HEK293 (cell line): ENCODE measurements at regions not wholly inside any gene's neighbourhood (a gene's known extent, or its start where the extent isn't known, plus 50 kb on each side); places are given as distances from the start of the nearest gene placed in this dataset.

Experiments
- CTCF ChIA-PET: fragments of 350-600 bp; formaldehyde crosslinking; extraction: SDS; loops from one replicate; lab custom pipeline; 2021; ENCODE audit warnings: antibody characterized with exemption; lab: Yijun Ruan, JAX
- POLR2A ChIA-PET: fragments of 300-600 bp; formaldehyde crosslinking; extraction: SDS; loops from one replicate; lab custom pipeline; 2020; ENCODE audit warnings: antibody characterized with exemption, inconsistent platforms; lab: Yijun Ruan, JAX
- H3K27ac ChIP-seq: fragments of 200-500 bp; sonication (Bioruptor generic); 2 replicates; pipeline ENCODE4 v1.5.1; 2014; ENCODE audit warnings: low read depth, low read length, control low read depth, inconsistent platforms; ENCODE audit errors: extremely low read depth
- H3K36me3 ChIP-seq, 2 experiments: fragments of 200-500 bp in 1 of 2; sonication (Bioruptor generic) in 1 of 2; 1 replicate in 1 of 2; 2 replicates in 1 of 2; pipeline ENCODE4 v1.5.1; 2014 to 2017; ENCODE audit warnings: inconsistent platforms in 2 of 2, low read length in 2 of 2; ENCODE audit not compliant: control insufficient read depth in 2 of 2, insufficient read depth in 1 of 2
- H3K4me1 ChIP-seq: fragments of 200-500 bp; sonication (Bioruptor generic); 2 replicates; pipeline ENCODE4 v1.5.1; 2014; ENCODE audit warnings: mild to moderate bottlenecking, low read length, inconsistent platforms; ENCODE audit not compliant: control insufficient read depth, insufficient read depth
- H3K4me3 ChIP-seq: 2 replicates; pipeline ENCODE4 v1.5.1; 2011; ENCODE audit warnings: low read depth, mild to moderate bottlenecking, control low read depth, low read length, moderate library complexity
- H3K9me3 ChIP-seq: fragments of 200-500 bp; sonication (Bioruptor generic); 2 replicates; pipeline ENCODE4 v1.5.1; 2014; ENCODE audit warnings: low read depth, low read length, inconsistent platforms; ENCODE audit not compliant: control insufficient read depth, insufficient read depth
- BCL11A ChIP-seq: fragments of 450-650 bp; formaldehyde crosslinking; IDR thresholded peaks from 2 replicates; pipeline ENCODE4 v1.5.1; 2016; ENCODE audit warnings: low read depth, missing biosample characterization, missing genetic modification characterization
- GLI4 ChIP-seq: fragments of 450-650 bp; formaldehyde crosslinking; IDR thresholded peaks from 2 replicates; pipeline ENCODE4 v1.5.1; 2016; ENCODE audit warnings: missing biosample characterization, missing genetic modification characterization
- HOXD13 ChIP-seq: sonication (generic); formaldehyde crosslinking; IDR thresholded peaks from 2 replicates; pipeline ENCODE4 v1.8.0; 2022; ENCODE audit warnings: missing genetic modification reagents, borderline replicate concordance
- MYNN ChIP-seq: fragments of 450-650 bp; formaldehyde crosslinking; IDR thresholded peaks from 2 replicates; pipeline ENCODE4 v1.5.1; 2016; ENCODE audit warnings: missing biosample characterization, missing genetic modification characterization, borderline replicate concordance
- SALL2 ChIP-seq: fragments of 450-650 bp; formaldehyde crosslinking; IDR thresholded peaks from 2 replicates; pipeline ENCODE4 v1.5.0; 2017; ENCODE audit warnings: missing biosample characterization, mild to moderate bottlenecking, missing genetic modification characterization, borderline replicate concordance
- TRIM28 ChIP-seq: IDR thresholded peaks from 2 replicates; pipeline ENCODE4 v1.6.1; 2011; ENCODE audit warnings: low read length, control low read depth, borderline replicate concordance
- ZBTB17 ChIP-seq: fragments of 450-650 bp; formaldehyde crosslinking; IDR thresholded peaks from 2 replicates; pipeline ENCODE4 v1.5.1; 2016; ENCODE audit warnings: missing biosample characterization, missing genetic modification characterization
- ZFP41 ChIP-seq: fragments of 450-650 bp; formaldehyde crosslinking; IDR thresholded peaks from 2 replicates; pipeline ENCODE4 v1.5.1; 2016; ENCODE audit warnings: missing biosample characterization, missing genetic modification characterization, borderline replicate concordance
- ZNF184 ChIP-seq: fragments of 450-650 bp; IDR thresholded peaks from 2 replicates; pipeline ENCODE4 v1.5.1; 2018; ENCODE audit warnings: missing biosample characterization, mild to moderate bottlenecking, missing genetic modification characterization
- ZNF214 ChIP-seq: fragments of 450-650 bp; formaldehyde crosslinking; IDR thresholded peaks from 2 replicates; pipeline ENCODE4 v1.5.1; 2017; ENCODE audit warnings: missing biosample characterization, mild to moderate bottlenecking, missing genetic modification characterization, borderline replicate concordance
- ZNF24 ChIP-seq: fragments of 450-650 bp; formaldehyde crosslinking; IDR thresholded peaks from 2 replicates; pipeline ENCODE4 v1.5.1; 2016; ENCODE audit warnings: missing biosample characterization, missing genetic modification characterization
- ZNF48 ChIP-seq: fragments of 450-650 bp; formaldehyde crosslinking; IDR thresholded peaks from 2 replicates; pipeline ENCODE4 v1.5.1; 2016; ENCODE audit warnings: missing biosample characterization, missing genetic modification characterization
- ZNF548 ChIP-seq: fragments of 450-650 bp; formaldehyde crosslinking; IDR thresholded peaks from 2 replicates; pipeline ENCODE4 v1.5.1; 2016; ENCODE audit warnings: missing biosample characterization, missing genetic modification characterization
- ZNF555 ChIP-seq: fragments of 450-650 bp; formaldehyde crosslinking; conservative IDR thresholded peaks from 2 replicates; pipeline ENCODE4 v1.5.1; 2017; ENCODE audit warnings: missing biosample characterization, mild to moderate bottlenecking, missing genetic modification characterization, inconsistent platforms
- ZNF585B ChIP-seq: fragments of 450-650 bp; formaldehyde crosslinking; IDR thresholded peaks from 2 replicates; pipeline ENCODE4 v1.5.1; 2016; ENCODE audit warnings: missing biosample characterization, missing genetic modification characterization
- ZNF626 ChIP-seq: fragments of 450-650 bp; sonication (Bioruptor Pico); formaldehyde crosslinking; IDR thresholded peaks from 2 replicates; pipeline ENCODE4 v1.5.1; 2018; ENCODE audit warnings: missing biosample characterization, missing genetic modification characterization, inconsistent platforms
- ZNF777 ChIP-seq: fragments of 450-650 bp; formaldehyde crosslinking; IDR thresholded peaks from 2 replicates; pipeline ENCODE4 v1.5.1; 2017; ENCODE audit warnings: missing biosample characterization, missing genetic modification characterization, borderline replicate concordance
- ZNF791 ChIP-seq: fragments of 450-650 bp; formaldehyde crosslinking; IDR thresholded peaks from 2 replicates; pipeline ENCODE4 v1.5.1; 2016; ENCODE audit warnings: missing biosample characterization, missing genetic modification characterization
- ZNF830 ChIP-seq: fragments of 450-650 bp; IDR thresholded peaks from 2 replicates; pipeline ENCODE4 v1.5.0; 2018; ENCODE audit warnings: missing biosample characterization, missing genetic modification characterization, low read depth, mild to moderate bottlenecking, moderate library complexity
- TF ChIP-seq, protein P1 (sequence below): fragments of 450-650 bp; formaldehyde crosslinking; IDR thresholded peaks from 2 replicates; pipeline ENCODE4 v1.5.1; 2017; ENCODE audit warnings: missing biosample characterization, mild to moderate bottlenecking, missing genetic modification characterization, moderate library complexity
- TF ChIP-seq, protein P2 (sequence below): fragments of 450-650 bp; formaldehyde crosslinking; IDR thresholded peaks from 2 replicates; pipeline ENCODE4 v1.5.1; 2016; ENCODE audit warnings: missing biosample characterization, missing genetic modification characterization
- TF ChIP-seq, protein P3 (sequence below): fragments of 450-650 bp; formaldehyde crosslinking; IDR thresholded peaks from 2 replicates; pipeline ENCODE4 v1.5.1; 2016; ENCODE audit warnings: missing biosample characterization, missing genetic modification characterization, borderline replicate concordance
- TF ChIP-seq, protein P4 (sequence below): fragments of 450-650 bp; formaldehyde crosslinking; optimal IDR thresholded peaks from 2 replicates; pipeline ENCODE3; 2016; ENCODE audit warnings: missing biosample characterization, mild to moderate bottlenecking, missing genetic modification characterization

DNA sequence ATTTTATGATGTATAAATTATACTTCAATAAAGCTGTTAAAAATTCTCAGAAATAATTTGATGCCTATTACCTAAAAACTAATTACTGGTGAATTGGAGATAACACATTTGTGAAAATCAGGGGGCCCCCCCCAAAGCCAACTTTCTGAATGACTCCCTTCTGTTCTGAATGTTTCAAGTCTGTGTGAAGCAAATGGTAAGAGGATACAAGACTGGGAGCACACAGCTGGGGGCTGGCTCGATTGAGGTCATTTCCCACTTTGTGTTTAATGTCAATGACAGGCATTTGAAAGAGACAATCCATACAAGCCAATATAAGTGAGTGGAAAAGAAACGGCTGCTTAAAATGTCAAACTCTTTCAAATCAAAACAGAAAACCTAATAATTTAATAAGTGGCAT lies 155.8 kb downstream of the SH2D1A start (continued):
- TF ChIP-seq, protein P1, sequence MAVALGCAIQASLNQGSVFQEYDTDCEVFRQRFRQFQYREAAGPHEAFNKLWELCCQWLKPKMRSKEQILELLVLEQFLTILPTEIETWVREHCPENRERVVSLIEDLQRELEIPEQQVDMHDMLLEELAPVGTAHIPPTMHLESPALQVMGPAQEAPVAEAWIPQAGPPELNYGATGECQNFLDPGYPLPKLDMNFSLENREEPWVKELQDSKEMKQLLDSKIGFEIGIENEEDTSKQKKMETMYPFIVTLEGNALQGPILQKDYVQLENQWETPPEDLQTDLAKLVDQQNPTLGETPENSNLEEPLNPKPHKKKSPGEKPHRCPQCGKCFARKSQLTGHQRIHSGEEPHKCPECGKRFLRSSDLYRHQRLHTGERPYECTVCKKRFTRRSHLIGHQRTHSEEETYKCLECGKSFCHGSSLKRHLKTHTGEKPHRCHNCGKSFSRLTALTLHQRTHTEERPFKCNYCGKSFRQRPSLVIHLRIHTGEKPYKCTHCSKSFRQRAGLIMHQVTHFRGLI (tag by site-specific recombination), result no peak
- no peak for TF ChIP-seq ZNF48 (tag by site-specific recombination)
- TF ChIP-seq ZNF548 (tag by site-specific recombination), result no peak
- TF ChIP-seq ZNF777 (tag by site-specific recombination), result no peak
- TF ChIP-seq, protein P2, sequence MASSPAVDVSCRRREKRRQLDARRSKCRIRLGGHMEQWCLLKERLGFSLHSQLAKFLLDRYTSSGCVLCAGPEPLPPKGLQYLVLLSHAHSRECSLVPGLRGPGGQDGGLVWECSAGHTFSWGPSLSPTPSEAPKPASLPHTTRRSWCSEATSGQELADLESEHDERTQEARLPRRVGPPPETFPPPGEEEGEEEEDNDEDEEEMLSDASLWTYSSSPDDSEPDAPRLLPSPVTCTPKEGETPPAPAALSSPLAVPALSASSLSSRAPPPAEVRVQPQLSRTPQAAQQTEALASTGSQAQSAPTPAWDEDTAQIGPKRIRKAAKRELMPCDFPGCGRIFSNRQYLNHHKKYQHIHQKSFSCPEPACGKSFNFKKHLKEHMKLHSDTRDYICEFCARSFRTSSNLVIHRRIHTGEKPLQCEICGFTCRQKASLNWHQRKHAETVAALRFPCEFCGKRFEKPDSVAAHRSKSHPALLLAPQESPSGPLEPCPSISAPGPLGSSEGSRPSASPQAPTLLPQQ, result no peak
- no peak for TF ChIP-seq ZNF626

DNA sequence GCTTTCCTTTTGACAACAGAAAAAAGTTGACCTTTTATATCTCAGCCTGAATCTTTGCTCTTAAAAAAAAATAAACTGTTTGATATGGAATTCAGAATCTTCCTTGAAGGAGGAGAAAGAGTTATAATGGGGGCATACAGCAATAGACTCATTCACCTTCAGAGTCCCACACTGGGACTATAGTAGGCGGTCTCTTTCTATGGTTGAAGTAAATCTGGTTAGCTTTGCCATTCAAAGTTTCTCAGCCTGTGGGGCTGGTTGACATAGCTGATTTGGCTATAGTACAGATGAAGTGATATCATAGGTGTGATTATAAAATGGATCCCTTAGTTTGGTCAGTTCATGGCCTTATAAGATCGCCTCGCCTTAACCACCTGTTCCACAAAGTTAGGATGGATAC lies 156.2 kb downstream of the SH2D1A start:
- CTCF ChIA-PET, result interaction anchor here (0.6 kb wide), 1 partner anchor 625 kb away, joined by 4 read pairs; no protein-coding TSS in a partner anchor
- no peak overlapping the region for H3K4me3 ChIP-seq
- H3K27ac ChIP-seq, result no peak overlapping the region
- H3K36me3 ChIP-seq, result no peaks in the 10 kb centered on the region
- H3K9me3 ChIP-seq, result no peaks in the 10 kb centered on the region
- POLR2A ChIA-PET, result no interaction called here
- TF ChIP-seq TRIM28 (no peak), GLI4 (no peak), ZNF585B (tag by site-specific recombination) (no peak), ZNF830 (tag by site-specific recombination) (no peak)
- no peaks in the 10 kb centered on the region for H3K4me1 ChIP-seq

DNA sequence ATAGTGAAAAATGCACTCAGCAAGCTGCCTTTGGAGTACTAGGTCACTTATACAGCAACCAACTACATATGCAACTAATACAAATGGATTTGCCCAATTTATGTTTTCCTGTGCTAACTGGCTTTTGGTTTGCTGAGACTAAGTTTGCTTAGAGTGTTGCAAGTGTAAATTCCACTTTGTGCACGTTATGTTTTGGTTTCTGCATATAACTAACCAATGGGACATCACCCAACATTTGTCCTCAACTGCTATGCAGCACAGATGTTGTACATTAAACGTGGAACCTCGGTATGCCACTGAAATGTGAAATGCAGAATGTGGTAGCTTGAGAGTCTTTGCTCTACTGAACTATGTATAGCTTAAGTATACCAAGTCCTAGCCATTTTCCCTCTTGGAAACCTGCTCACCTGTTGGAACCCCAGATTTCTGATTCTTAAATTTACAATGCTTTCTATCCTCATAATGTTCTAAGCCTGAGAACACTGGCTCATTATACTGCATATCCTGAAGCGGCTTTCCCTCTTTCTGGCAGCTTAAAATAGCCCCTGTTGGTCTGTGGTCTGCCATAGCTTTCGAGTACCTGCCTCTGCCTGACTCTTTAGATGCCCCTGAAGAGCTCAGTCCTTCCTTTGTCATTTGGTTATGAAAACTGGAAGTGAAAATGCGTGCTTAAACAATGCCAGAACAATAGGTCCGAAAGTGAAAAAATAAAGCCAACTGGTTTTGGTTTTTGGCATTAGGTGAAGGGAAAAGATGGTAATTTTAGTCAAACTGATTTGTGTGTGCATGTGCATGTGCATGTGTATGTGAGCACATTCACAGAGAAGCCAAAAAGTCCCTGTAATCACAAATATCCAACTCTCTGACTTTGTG lies 158.0 kb downstream of the SH2D1A start:
- Histone ChIP-seq H3K27ac (no peak overlapping the region), H3K4me3 (no peak overlapping the region), H3K36me3 (no peaks in the 10 kb centered on the region), H3K9me3 (no peaks in the 10 kb centered on the region), H3K4me1 (no peaks in the 10 kb centered on the region)
- ChIA-PET POLR2A (no interaction called here), CTCF (interaction anchor here (0.6 kb wide), 2 partner anchors 291 to 1145 kb away, joined by 3 read pairs; no protein-coding TSS in a partner anchor)
- TF ChIP-seq, protein P3, sequence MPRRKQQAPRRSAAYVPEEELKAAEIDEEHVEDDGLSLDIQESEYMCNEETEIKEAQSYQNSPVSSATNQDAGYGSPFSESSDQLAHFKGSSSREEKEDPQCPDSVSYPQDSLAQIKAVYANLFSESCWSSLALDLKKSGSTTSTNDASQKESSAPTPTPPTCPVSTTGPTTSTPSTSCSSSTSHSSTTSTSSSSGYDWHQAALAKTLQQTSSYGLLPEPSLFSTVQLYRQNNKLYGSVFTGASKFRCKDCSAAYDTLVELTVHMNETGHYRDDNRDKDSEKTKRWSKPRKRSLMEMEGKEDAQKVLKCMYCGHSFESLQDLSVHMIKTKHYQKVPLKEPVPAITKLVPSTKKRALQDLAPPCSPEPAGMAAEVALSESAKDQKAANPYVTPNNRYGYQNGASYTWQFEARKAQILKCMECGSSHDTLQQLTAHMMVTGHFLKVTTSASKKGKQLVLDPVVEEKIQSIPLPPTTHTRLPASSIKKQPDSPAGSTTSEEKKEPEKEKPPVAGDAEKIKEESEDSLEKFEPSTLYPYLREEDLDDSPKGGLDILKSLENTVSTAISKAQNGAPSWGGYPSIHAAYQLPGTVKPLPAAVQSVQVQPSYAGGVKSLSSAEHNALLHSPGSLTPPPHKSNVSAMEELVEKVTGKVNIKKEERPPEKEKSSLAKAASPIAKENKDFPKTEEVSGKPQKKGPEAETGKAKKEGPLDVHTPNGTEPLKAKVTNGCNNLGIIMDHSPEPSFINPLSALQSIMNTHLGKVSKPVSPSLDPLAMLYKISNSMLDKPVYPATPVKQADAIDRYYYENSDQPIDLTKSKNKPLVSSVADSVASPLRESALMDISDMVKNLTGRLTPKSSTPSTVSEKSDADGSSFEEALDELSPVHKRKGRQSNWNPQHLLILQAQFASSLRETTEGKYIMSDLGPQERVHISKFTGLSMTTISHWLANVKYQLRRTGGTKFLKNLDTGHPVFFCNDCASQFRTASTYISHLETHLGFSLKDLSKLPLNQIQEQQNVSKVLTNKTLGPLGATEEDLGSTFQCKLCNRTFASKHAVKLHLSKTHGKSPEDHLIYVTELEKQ, result no peak
- TF ChIP-seq ZBTB17 (tag by site-specific recombination) (no peak), ZNF214 (tag by site-specific recombination) (no peak), ZNF555 (tag by site-specific recombination) (no peak), ZNF184 (tag by site-specific recombination) (no peak), BCL11A (tag by site-specific recombination) (no peak), HOXD13 (no peak), ZFP41 (tag by site-specific recombination) (no peak), SALL2 (no peak), MYNN (tag by site-specific recombination) (no peak), ZNF791 (tag by site-specific recombination) (no peak), ZNF24 (tag by site-specific recombination) (no peak)
- TF ChIP-seq, protein P4, sequence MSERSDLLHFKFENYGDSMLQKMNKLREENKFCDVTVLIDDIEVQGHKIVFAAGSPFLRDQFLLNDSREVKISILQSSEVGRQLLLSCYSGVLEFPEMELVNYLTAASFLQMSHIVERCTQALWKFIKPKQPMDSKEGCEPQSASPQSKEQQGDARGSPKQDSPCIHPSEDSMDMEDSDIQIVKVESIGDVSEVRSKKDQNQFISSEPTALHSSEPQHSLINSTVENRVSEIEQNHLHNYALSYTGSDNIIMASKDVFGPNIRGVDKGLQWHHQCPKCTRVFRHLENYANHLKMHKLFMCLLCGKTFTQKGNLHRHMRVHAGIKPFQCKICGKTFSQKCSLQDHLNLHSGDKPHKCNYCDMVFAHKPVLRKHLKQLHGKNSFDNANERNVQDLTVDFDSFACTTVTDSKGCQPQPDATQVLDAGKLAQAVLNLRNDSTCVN (tag by site-specific recombination), result no peak
